Smooth muscle cell (in vitro differentiated cells): ENCODE measurements at regions not wholly inside any gene's neighbourhood (a gene's known extent, or its start where the extent isn't known, plus 50 kb on each side); places are given as distances from the start of the nearest gene placed in this dataset.

Experiments used
- DNase-seq: peaks from one replicate; lab custom pipeline; 2025; ENCODE audit not compliant: unreplicated experiment; lab: John Stamatoyannopoulos, UW
- H2AFZ ChIP-seq: fragments of 200-600 bp; sonication (generic); 2 replicates; pipeline ENCODE4 v1.6.0; 2016; ENCODE audit warnings: antibody characterized with exemption, low read depth, mild to moderate bottlenecking
- H3F3A ChIP-seq: fragments of 200-600 bp; sonication (generic); 2 replicates; pipeline ENCODE4 v1.6.0; 2017; ENCODE audit warnings: antibody characterized with exemption, low read depth
- H3K27ac ChIP-seq: fragments of 200-600 bp; sonication (generic); 2 replicates; pipeline ENCODE4 v1.5.1; 2016; ENCODE audit warnings: low read depth, mild to moderate bottlenecking
- H3K27me3 ChIP-seq: fragments of 200-600 bp; sonication (generic); 2 replicates; pipeline ENCODE4 v1.6.1; 2016; ENCODE audit warnings: low read depth, mild to moderate bottlenecking
- H3K36me3 ChIP-seq: fragments of 200-600 bp; sonication (generic); 2 replicates; pipeline ENCODE4 v1.5.1; 2016; ENCODE audit warnings: low read depth
- H3K4me1 ChIP-seq: fragments of 200-600 bp; sonication (generic); 2 replicates; pipeline ENCODE4 v1.5.1; 2016; ENCODE audit warnings: low read depth
- H3K4me2 ChIP-seq: fragments of 200-600 bp; sonication (generic); 2 replicates; pipeline ENCODE4 v1.6.0; 2016; ENCODE audit warnings: mild to moderate bottlenecking
- H3K4me3 ChIP-seq: fragments of 200-600 bp; sonication (generic); 2 replicates; pipeline ENCODE4 v1.5.1; 2016; ENCODE audit warnings: mild to moderate bottlenecking
- H3K79me2 ChIP-seq: fragments of 200-600 bp; sonication (generic); 2 replicates; pipeline ENCODE4 v1.6.0; 2016; ENCODE audit warnings: low read depth, mild to moderate bottlenecking
- H3K9ac ChIP-seq: fragments of 200-600 bp; sonication (generic); 2 replicates; pipeline ENCODE4 v1.6.0; 2016; ENCODE audit warnings: low read depth
- H3K9me3 ChIP-seq: fragments of 200-600 bp; sonication (generic); replicated peaks from 2 replicates; pipeline ENCODE4 v1.5.1; 2016; ENCODE audit warnings: low read depth
- H4K20me1 ChIP-seq: fragments of 200-600 bp; sonication (generic); 2 replicates; pipeline ENCODE4 v1.6.0; 2016; ENCODE audit warnings: low read depth
- CTCF ChIP-seq: fragments of 200-600 bp; sonication (generic); IDR thresholded peaks from 2 replicates; pipeline ENCODE4 v1.5.1; 2017; ENCODE audit warnings: borderline replicate concordance, mild to moderate bottlenecking, antibody characterized with exemption; ENCODE audit not compliant: insufficient read depth, poor library complexity, severe bottlenecking
- WGBS: methylation state at CpG from one replicate; pipeline ENCODE4 v1.1.7; 2016; ENCODE audit warnings: low lambda C conversion rate; 5-methylcytosine and 5-hydroxymethylcytosine counted together

GRCh38 chr9:86633945-86634344 is 279.7 kb upstream of the TUT7 start:
- Histone ChIP-seq H2AFZ (no peak overlapping the region), H3F3A (no peaks in the 10 kb centered on the region), H3K9ac (no peak overlapping the region), H3K4me1 (no peaks in the 10 kb centered on the region), H4K20me1 (no peaks in the 10 kb centered on the region), H3K9me3 (no peaks in the 10 kb centered on the region), H3K79me2 (no peaks in the 10 kb centered on the region), H3K27ac (no peak overlapping the region), H3K4me3 (no peak overlapping the region), H3K27me3 (no peaks in the 10 kb centered on the region), H3K4me2 (no peak overlapping the region), H3K36me3 (no peaks in the 10 kb centered on the region)
- no peak for DNase-seq
- WGBS = 85% methylated on average over 3 of the region's 3 CpGs
- TF ChIP-seq CTCF = no peak

- Histone ChIP-seq H3K36me3 (no peaks in the 10 kb centered on the region), H3K27ac (no peak overlapping the region), H3K4me3 (no peak overlapping the region), H3F3A (no peaks in the 10 kb centered on the region), H4K20me1 (no peaks in the 10 kb centered on the region), H3K9ac (no peak overlapping the region), H2AFZ (no peak overlapping the region), H3K27me3 (no peaks in the 10 kb centered on the region), H3K79me2 (no peaks in the 10 kb centered on the region), H3K9me3 (no peaks in the 10 kb centered on the region), H3K4me1 (no peaks in the 10 kb centered on the region), H3K4me2 (no peak overlapping the region)
- DNase-seq = no peak
- no peak for TF ChIP-seq CTCF
- WGBS = 95% methylated on average over 4 of the region's 4 CpGs
These were observed 278.3 kb upstream of the TUT7 start for GRCh38 chr9:86632537-86632936.

- TF ChIP-seq CTCF = no peak
- H4K20me1 ChIP-seq = no peaks in the 10 kb centered on the region
- H3K27ac ChIP-seq = no peak overlapping the region
- H3K4me1 ChIP-seq = no peaks in the 10 kb centered on the region
- no peak overlapping the region for H3K9ac ChIP-seq
- no peaks in the 10 kb centered on the region for H3K36me3 ChIP-seq
- H2AFZ ChIP-seq = no peak overlapping the region
- no peaks in the 10 kb centered on the region for H3F3A ChIP-seq
- WGBS = 90% methylated on average over 3 of the region's 3 CpGs
- no peak for DNase-seq
- H3K9me3 ChIP-seq = no peaks in the 10 kb centered on the region
- H3K79me2 ChIP-seq = no peaks in the 10 kb centered on the region
- H3K27me3 ChIP-seq = no peaks in the 10 kb centered on the region
- no peak overlapping the region for H3K4me3 ChIP-seq
- H3K4me2 ChIP-seq = no peak overlapping the region
These were observed 275.3 kb upstream of the TUT7 start for GRCh38 chr9:86629530-86629929.

GRCh38 chr9:86626802-86627201 is 272.6 kb upstream of the TUT7 start:
- Histone ChIP-seq H3K9ac (no peak overlapping the region), H3K27ac (no peak overlapping the region), H3K4me2 (no peak overlapping the region), H4K20me1 (no peaks in the 10 kb centered on the region), H3K79me2 (no peaks in the 10 kb centered on the region), H3K4me1 (no peaks in the 10 kb centered on the region), H3F3A (no peaks in the 10 kb centered on the region), H2AFZ (no peak overlapping the region), H3K9me3 (no peaks in the 10 kb centered on the region), H3K27me3 (no peaks in the 10 kb centered on the region), H3K36me3 (no peaks in the 10 kb centered on the region), H3K4me3 (no peak overlapping the region)
- no peak for DNase-seq
- no peak for TF ChIP-seq CTCF
- WGBS = 75% methylated on average over 5 of the region's 5 CpGs
